GM06990 (cell line): ENCODE measurements at regions not wholly inside any gene's neighbourhood (a gene's known extent, or its start where the extent isn't known, plus 50 kb on each side); places are given as distances from the start of the nearest gene placed in this dataset.
"Not testable (repeated sequence)": the region's sequence is repeated elsewhere in the genome, so short reads cannot be mapped to it uniquely, and the experiment has no call there.

Experiments
- DNase-seq: peaks from one replicate; pipeline ENCODE4 v3.0.0-alpha.2; 2011; ENCODE audit not compliant: insufficient read length; ENCODE audit errors: extremely low read depth
- H3K27me3 ChIP-seq: replicated peaks from 2 replicates; pipeline ENCODE4 v1.6.0; 2011; ENCODE audit warnings: low read length; ENCODE audit not compliant: control insufficient read depth, insufficient read depth
- H3K36me3 ChIP-seq: 2 replicates; pipeline ENCODE4 v1.5.1; 2011; ENCODE audit warnings: low read length; ENCODE audit not compliant: control insufficient read depth, insufficient read depth
- H3K4me3 ChIP-seq: replicated peaks from 2 replicates; pipeline ENCODE4 v1.5.1; 2011; ENCODE audit warnings: low read depth, mild to moderate bottlenecking, control low read depth, low read length

GRCh38 chr7:35915247-35915955 is 114.5 kb downstream of the SEPTIN7 start:
- H3K36me3 ChIP-seq, H3K4me3 ChIP-seq, DNase-seq, H3K27me3 ChIP-seq: not testable (repeated sequence)

GRCh38 chr7:35918217-35918616 is 117.4 kb downstream of the SEPTIN7 start:
- not testable (repeated sequence) for DNase-seq, H3K4me3 ChIP-seq, H3K27me3 ChIP-seq, H3K36me3 ChIP-seq

DNA sequence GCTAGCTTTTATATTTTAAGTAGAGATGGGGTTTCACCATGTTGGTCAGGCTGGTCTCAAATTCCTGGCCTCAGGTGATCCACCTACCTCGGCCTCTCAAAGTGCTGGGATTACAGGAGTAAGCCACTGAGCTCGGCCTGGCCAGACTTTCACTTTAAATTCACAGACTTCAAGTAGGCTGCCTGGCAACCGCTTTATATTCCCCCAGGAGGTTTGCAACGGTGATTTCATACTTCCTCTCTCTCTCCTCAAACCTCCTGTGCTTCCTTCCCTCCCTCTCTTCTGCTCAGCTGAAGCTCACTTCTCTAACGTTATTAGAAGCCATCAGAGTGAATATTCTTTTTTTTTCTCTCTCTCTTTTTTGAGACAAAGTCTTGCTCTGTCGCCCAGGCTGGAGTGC is 118.8 kb downstream of the SEPTIN7 start:
- not testable (repeated sequence) for H3K27me3 ChIP-seq, DNase-seq, H3K36me3 ChIP-seq, H3K4me3 ChIP-seq

DNA sequence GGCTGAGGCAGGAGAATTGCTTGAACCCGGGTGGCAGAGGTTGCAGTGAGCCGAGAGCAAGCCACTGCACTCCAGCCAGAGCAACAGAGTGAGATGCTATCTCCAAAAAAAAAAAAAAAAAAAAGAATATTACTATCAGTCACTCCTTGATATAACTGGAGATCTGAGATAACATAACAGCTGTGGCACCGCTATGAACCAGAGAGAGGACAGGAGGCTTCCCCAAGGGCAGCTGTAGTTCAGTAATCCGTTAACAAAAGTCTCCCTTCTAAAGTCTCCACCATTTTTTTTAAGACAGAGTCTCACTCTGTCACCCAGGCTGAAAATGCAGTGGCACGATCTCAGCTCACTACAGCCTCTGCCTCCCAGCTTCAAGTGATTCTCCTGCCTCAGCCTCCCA is 120.5 kb downstream of the SEPTIN7 start:
- not testable (repeated sequence) for DNase-seq, H3K27me3 ChIP-seq, H3K36me3 ChIP-seq, H3K4me3 ChIP-seq

DNA sequence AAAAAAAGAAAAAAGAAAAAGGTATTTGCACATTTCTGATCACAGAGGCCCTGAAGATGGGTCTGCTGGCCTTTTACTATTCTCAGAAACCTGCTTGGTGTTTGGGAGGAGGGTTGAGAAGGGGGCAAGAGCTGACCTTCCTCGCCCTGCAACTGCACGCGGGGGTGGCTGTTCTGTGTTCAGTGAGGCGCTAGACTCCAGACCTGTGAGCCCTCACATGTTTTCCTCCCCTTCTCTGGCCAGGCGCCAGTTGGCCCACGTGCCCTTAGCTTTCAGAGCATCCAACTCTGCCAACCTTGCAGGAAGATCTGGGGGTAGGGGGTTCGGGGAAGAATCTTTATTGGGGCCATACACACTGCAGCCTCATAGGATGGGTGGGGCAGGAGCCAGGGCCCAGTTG is 123.8 kb downstream of the SEPTIN7 start:
- not testable (repeated sequence) for H3K4me3 ChIP-seq, H3K27me3 ChIP-seq, H3K36me3 ChIP-seq, DNase-seq

DNA sequence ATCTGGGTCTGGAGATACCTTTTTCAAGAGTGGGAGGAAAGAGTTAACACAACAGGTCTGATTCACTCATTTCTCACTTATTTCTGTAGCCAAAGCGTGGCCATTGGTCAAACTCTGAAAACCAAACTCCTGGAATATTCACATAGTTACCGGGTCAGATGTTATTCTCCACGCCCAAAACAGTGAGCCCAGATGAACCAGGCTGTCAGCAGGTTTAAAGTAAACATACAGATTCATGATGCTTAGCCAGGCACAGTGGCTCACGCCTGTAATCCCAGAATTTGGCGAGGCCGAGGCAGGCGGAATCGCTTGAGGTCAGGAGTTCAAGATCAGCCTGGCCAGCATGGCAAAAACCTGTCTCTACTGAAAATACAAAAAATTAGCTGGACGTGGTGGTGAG is 126.1 kb downstream of the SEPTIN7 start:
- DNase-seq, H3K36me3 ChIP-seq, H3K4me3 ChIP-seq, H3K27me3 ChIP-seq: not testable (repeated sequence)

GRCh38 chr7:35931134-35931533 is 130.3 kb downstream of the SEPTIN7 start:
- H3K36me3 ChIP-seq, H3K4me3 ChIP-seq, DNase-seq, H3K27me3 ChIP-seq: not testable (repeated sequence)

GRCh38 chr7:35931551-35931950 is 130.7 kb downstream of the SEPTIN7 start:
- H3K27me3 ChIP-seq, H3K4me3 ChIP-seq, H3K36me3 ChIP-seq, DNase-seq: not testable (repeated sequence)

DNA sequence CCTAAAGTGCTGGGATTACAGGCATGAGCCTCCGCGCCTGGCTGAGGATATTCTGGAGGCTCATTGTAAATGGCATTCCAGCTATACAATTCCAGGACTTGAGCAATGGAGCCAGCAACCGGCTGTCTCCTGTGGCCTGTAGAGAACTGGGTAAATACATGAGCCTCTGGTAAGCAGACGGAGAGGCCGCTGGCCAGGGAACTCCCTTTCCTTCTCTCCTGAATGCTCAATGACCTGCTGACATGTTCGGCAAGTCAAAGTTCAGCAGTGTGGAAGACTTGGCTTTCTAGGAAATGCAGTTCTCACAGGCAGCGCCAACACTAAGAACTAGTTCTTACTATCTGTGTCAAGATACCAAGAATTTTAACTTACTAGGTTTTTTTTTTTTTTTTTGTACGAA is 139.8 kb downstream of the SEPTIN7 start:
- DNase-seq, H3K4me3 ChIP-seq, H3K36me3 ChIP-seq, H3K27me3 ChIP-seq: not testable (repeated sequence)

- not testable (repeated sequence) for H3K27me3 ChIP-seq, DNase-seq, H3K36me3 ChIP-seq
Observed at GRCh38 chr7:35945621-35946020, 144.8 kb downstream of the SEPTIN7 start.

DNA sequence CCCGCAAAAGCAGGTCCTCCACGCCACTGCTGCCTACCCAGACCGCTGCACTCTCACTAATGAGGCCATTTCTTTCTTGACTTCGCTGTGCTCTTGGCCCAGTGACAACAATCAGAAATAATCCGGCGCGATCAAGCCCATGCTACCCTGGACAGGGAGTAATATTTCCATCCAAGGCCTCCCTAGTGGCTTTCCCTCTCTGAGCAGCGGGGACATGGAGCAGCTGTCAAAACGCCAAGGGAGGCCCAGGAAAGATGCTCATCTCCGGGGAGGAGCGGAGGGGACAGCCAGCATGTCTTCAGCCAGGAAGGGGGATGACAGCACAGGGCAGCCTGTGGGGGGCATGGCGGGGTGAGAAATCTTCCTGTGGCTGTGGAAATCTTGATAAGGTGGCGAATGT is 154.9 kb downstream of the SEPTIN7 start:
- not testable (repeated sequence) for H3K36me3 ChIP-seq, DNase-seq, H3K27me3 ChIP-seq, H3K4me3 ChIP-seq

More at GRCh38 chr7:35945621-35946020, 144.8 kb downstream of the SEPTIN7 start:
- H3K4me3 ChIP-seq = not testable (repeated sequence)

- H3K36me3 ChIP-seq, H3K4me3 ChIP-seq, H3K27me3 ChIP-seq, DNase-seq: not testable (repeated sequence)
Observed at GRCh38 chr7:35956988-35957387, 156.1 kb downstream of the SEPTIN7 start.

DNA sequence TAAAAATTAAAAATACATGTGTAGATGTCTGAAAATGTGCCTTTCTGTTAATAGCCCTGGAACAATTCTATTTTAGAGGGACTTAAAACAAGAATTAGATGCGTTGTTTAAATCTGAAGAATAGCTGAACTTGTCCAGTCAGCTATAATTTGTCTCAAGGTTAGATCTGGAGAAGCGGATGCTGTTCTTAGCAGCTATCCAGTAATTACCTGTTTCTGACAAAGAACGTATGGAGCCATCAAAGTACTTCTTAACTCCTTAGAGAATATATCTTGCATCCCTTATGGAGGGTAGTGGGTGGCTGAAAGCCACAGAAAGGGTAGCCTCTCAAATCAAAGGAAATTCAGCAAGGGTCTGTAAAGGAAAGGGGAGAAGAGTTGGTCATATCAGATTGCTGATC is 160.4 kb downstream of the SEPTIN7 start:
- not testable (repeated sequence) for H3K4me3 ChIP-seq, DNase-seq, H3K27me3 ChIP-seq

GRCh38 chr7:35962607-35963006 is 161.8 kb downstream of the SEPTIN7 start:
- H3K27me3 ChIP-seq, H3K4me3 ChIP-seq, H3K36me3 ChIP-seq, DNase-seq: not testable (repeated sequence)

More for the DNA sequence above, 160.4 kb downstream of the SEPTIN7 start:
- not testable (repeated sequence) for H3K36me3 ChIP-seq
